WTC11 (cell line): ENCODE measurements at regions not wholly inside any gene's neighbourhood (a gene's known extent, or its start where the extent isn't known, plus 50 kb on each side); places are given as distances from the start of the nearest gene placed in this dataset.

ENCODE experiments used
- ATAC-seq: fragments of 200-7000 bp; cut with Tn5 transposase; 2 replicates; pipeline ENCODE4 v1.10.0; 2021; ENCODE audit warnings: mild to moderate bottlenecking, moderate library complexity
- CTCF ChIA-PET: fragments of 300-600 bp; sonication (Branson Sonifier 250); formaldehyde crosslinking; loops from one replicate; lab custom pipeline; 2021; ENCODE audit warnings: antibody characterized with exemption; lab: Charles Lee
- POLR2A ChIA-PET: fragments of 350-600 bp; sonication (Branson Sonifier 250); formaldehyde crosslinking; loops from one replicate; lab custom pipeline; 2021; ENCODE audit warnings: antibody characterized with exemption; lab: Charles Lee
- DNase-seq: peaks from one replicate; pipeline ENCODE4 v3.0.0; 2021; ENCODE audit warnings: low spot score
- H3K27ac Mint-ChIP-seq: 2 replicates; pipeline ENCODE4 v1.8.0; 2021; ENCODE audit warnings: mixed read lengths
- H3K27me3 Mint-ChIP-seq: 2 replicates; pipeline ENCODE4 v1.8.0; 2021; ENCODE audit warnings: low read depth, mild to moderate bottlenecking, moderate library complexity, mixed read lengths
- H3K36me3 Mint-ChIP-seq: 2 replicates; pipeline ENCODE4 v1.8.0; 2021; ENCODE audit warnings: mixed read lengths
- H3K4me1 Mint-ChIP-seq: 2 replicates; pipeline ENCODE4 v1.8.0; 2022; ENCODE audit warnings: mixed read lengths
- H3K4me3 Mint-ChIP-seq: 2 replicates; pipeline ENCODE4 v1.8.0; 2021; ENCODE audit warnings: mild to moderate bottlenecking, moderate library complexity, mixed read lengths
- H3K9me3 Mint-ChIP-seq: 2 replicates; pipeline ENCODE4 v1.8.0; 2021; ENCODE audit warnings: mixed read lengths
- AR ChIP-seq: fragments of 250-450 bp; sonication (Bioruptor Pico); IDR thresholded peaks from 2 replicates; pipeline ENCODE4 v1.9.0; 2021; ENCODE audit warnings: mild to moderate bottlenecking
- CTCF ChIP-seq: fragments of 200-600 bp; IDR thresholded peaks from 2 replicates; pipeline ENCODE4 v1.8.0; 2022; ENCODE audit warnings: antibody characterized with exemption
- FOXK1 ChIP-seq: sonication (generic); formaldehyde crosslinking; IDR thresholded peaks from 2 replicates; pipeline ENCODE4 v1.8.0; 2022; ENCODE audit warnings: mild to moderate bottlenecking, moderate library complexity, missing genetic modification reagents
- HMGA2 ChIP-seq: fragments of 250-450 bp; sonication (Bioruptor Pico); IDR thresholded peaks from 2 replicates; pipeline ENCODE4 v1.4.0; 2021; ENCODE audit warnings: mild to moderate bottlenecking, moderate library complexity
- JAZF1 ChIP-seq: fragments of 250-450 bp; sonication (Bioruptor Pico); IDR thresholded peaks from 2 replicates; pipeline ENCODE4 v1.9.0; 2021; ENCODE audit warnings: moderate library complexity, mild to moderate bottlenecking, inconsistent platforms
- MXD4 ChIP-seq: fragments of 250-450 bp; sonication (Bioruptor Pico); IDR thresholded peaks from 2 replicates; pipeline ENCODE4 v1.8.0; 2021; ENCODE audit warnings: mild to moderate bottlenecking, moderate library complexity, borderline replicate concordance
- NR2C2 ChIP-seq: sonication (generic); formaldehyde crosslinking; IDR thresholded peaks from 2 replicates; pipeline ENCODE4 v1.8.0; 2022; ENCODE audit warnings: mild to moderate bottlenecking, missing genetic modification reagents
- SOX15 ChIP-seq: fragments of 250-450 bp; sonication (Bioruptor Pico); IDR thresholded peaks from 2 replicates; pipeline ENCODE4 v1.9.0; 2021; ENCODE audit warnings: mild to moderate bottlenecking
- USF2 ChIP-seq: sonication (generic); formaldehyde crosslinking; IDR thresholded peaks from 2 replicates; pipeline ENCODE4 v1.8.1; 2023; ENCODE audit warnings: mild to moderate bottlenecking, missing genetic modification reagents, moderate library complexity
- ZMAT4 ChIP-seq: fragments of 250-450 bp; sonication (Bioruptor Pico); IDR thresholded peaks from 2 replicates; pipeline ENCODE4 v1.9.0; 2021; ENCODE audit warnings: mild to moderate bottlenecking
- ZNF416 ChIP-seq: fragments of 250-450 bp; sonication (Bioruptor Pico); IDR thresholded peaks from 2 replicates; pipeline ENCODE4 v1.9.0; 2021; ENCODE audit warnings: mild to moderate bottlenecking, inconsistent platforms
- ZNF423 ChIP-seq: fragments of 250-450 bp; sonication (Bioruptor Pico); IDR thresholded peaks from 2 replicates; pipeline ENCODE4 v2.1.2; 2022; ENCODE audit warnings: mild to moderate bottlenecking, moderate library complexity
- ZNF671 ChIP-seq: fragments of 250-450 bp; sonication (Bioruptor Pico); IDR thresholded peaks from 2 replicates; pipeline ENCODE4 v1.8.0; 2021; ENCODE audit warnings: mild to moderate bottlenecking
- ZSCAN18 ChIP-seq: fragments of 250-450 bp; sonication (Bioruptor Pico); IDR thresholded peaks from 2 replicates; pipeline ENCODE4 v2.1.2; 2022; ENCODE audit warnings: mild to moderate bottlenecking, moderate library complexity
- TF ChIP-seq, protein P1 (sequence below): sonication (generic); formaldehyde crosslinking; IDR thresholded peaks from 2 replicates; pipeline ENCODE4 v1.8.1; 2023; ENCODE audit warnings: mild to moderate bottlenecking, moderate library complexity, missing genetic modification reagents
- TF ChIP-seq, protein P2 (sequence below): sonication (generic); formaldehyde crosslinking; IDR thresholded peaks from 2 replicates; pipeline ENCODE4 v1.8.1; 2022; ENCODE audit warnings: low read depth, mild to moderate bottlenecking, moderate library complexity, missing genetic modification reagents, borderline replicate concordance
- TF ChIP-seq, protein P3 (sequence below): fragments of 250-450 bp; sonication (Bioruptor Pico); IDR thresholded peaks from 2 replicates; pipeline ENCODE4 v1.8.0; 2021; ENCODE audit warnings: mild to moderate bottlenecking
- TF ChIP-seq, protein P4 (sequence below): sonication (generic); formaldehyde crosslinking; IDR thresholded peaks from 2 replicates; pipeline ENCODE4 v1.8.1; 2023; ENCODE audit warnings: mild to moderate bottlenecking, missing genetic modification reagents

DNA sequence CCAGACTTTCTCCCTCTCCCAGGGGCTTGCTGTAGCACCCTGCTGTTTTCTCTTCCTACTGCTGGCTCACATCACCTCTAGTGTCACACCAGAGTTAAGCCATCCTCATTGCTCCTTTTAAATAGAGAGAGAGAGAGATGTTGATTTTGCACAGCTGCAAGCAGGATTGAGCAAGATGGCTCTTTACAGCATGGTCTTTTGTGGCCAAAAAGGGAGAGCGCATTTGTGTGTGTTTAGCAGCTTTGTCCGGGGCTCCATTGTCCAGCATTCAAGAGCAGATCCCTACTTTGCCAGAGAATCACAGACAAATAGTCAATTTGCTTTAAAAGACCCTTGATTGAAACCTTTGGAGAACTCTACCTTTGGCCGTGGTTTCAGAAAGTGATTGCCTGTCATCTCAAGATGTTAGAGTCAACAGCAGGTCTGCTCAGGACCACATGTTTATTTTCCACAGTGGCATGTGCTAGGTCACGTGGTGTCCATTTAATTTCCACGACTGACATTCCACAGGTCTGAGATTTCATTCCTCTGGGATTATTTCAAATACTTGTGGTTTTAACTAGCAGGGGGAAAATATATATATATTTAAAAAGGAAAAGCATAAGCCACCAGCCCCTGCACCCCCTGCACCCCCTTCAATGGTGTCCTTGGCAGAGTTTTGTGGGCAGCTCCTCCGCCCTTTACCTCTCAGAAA, 359.9 kb upstream of the SLC14A2 start:
- ChIA-PET POLR2A (no interaction called here), CTCF (interaction anchor here (1.0 kb wide), 1 partner anchor 131 kb away, joined by 3 read pairs; no protein-coding TSS in a partner anchor)
- Mint-ChIP-seq H3K36me3 (no peaks in the 10 kb centered on the region), H3K4me3 (no peak overlapping the region), H3K9me3 (peaks cover 4% of the 10 kb centered on the region; the same call in 1 of the 2 replicates), H3K27ac (no peak overlapping the region), H3K27me3 (no peaks in the 10 kb centered on the region), H3K4me1 (peaks cover 8% of the 10 kb centered on the region; the same call in 1 of the 2 replicates)
- ATAC-seq (0 out of 2 replicates have a peak, but pooled peaks have one; percentile 32), DNase-seq (no peak)
- TF ChIP-seq, protein P1, sequence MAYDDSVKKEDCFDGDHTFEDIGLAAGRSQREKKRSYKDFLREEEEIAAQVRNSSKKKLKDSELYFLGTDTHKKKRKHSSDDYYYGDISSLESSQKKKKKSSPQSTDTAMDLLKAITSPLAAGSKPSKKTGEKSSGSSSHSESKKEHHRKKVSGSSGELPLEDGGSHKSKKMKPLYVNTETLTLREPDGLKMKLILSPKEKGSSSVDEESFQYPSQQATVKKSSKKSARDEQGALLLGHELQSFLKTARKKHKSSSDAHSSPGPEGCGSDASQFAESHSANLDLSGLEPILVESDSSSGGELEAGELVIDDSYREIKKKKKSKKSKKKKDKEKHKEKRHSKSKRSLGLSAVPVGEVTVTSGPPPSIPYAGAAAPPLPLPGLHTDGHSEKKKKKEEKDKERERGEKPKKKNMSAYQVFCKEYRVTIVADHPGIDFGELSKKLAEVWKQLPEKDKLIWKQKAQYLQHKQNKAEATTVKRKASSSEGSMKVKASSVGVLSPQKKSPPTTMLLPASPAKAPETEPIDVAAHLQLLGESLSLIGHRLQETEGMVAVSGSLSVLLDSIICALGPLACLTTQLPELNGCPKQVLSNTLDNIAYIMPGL (CRISPR knock-in tag) = no peak
- TF ChIP-seq ZNF416 (no peak), MXD4 (no peak), ZSCAN18 (CRISPR knock-in tag) (no peak), USF2 (CRISPR knock-in tag) (no peak), NR2C2 (CRISPR knock-in tag) (no peak), ZNF423 (CRISPR knock-in tag) (no peak), CTCF (no peak), ZNF671 (CRISPR knock-in tag) (no peak), JAZF1 (no peak)
- TF ChIP-seq, protein P2, sequence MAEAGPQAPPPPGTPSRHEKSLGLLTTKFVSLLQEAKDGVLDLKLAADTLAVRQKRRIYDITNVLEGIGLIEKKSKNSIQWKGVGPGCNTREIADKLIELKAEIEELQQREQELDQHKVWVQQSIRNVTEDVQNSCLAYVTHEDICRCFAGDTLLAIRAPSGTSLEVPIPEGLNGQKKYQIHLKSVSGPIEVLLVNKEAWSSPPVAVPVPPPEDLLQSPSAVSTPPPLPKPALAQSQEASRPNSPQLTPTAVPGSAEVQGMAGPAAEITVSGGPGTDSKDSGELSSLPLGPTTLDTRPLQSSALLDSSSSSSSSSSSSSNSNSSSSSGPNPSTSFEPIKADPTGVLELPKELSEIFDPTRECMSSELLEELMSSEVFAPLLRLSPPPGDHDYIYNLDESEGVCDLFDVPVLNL (CRISPR knock-in tag) = no peak

DNA sequence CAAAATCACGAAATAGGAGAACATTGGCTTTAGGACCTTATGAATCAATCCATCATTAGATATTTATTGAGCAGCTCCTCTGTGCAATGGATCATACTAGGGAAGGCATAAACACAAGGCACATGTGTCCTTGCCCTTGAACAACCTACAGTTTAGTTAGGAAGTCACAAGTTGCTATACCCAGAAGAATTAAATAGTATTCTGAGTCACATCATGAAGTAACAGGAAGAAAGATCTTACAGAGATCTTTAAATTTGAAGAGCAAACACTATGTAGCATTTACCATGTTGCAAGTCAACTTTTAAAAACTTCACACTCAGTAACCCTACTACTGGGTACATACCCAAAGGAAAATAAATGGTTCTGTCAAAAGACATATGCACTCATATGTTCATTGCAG, 355.2 kb upstream of the SLC14A2 start:
- Mint-ChIP-seq H3K4me3 (no peak overlapping the region), H3K4me1 (peaks cover 2% of the 10 kb centered on the region; the same call in 1 of the 2 replicates), H3K27ac (no peak overlapping the region), H3K9me3 (peaks cover 7% of the 10 kb centered on the region; the same call in 1 of the 2 replicates), H3K27me3 (no peaks in the 10 kb centered on the region), H3K36me3 (no peaks in the 10 kb centered on the region)
- ChIA-PET POLR2A (no interaction called here), CTCF (no interaction called here)
- ATAC-seq = no peak
- DNase-seq = no peak
- TF ChIP-seq, protein P3, sequence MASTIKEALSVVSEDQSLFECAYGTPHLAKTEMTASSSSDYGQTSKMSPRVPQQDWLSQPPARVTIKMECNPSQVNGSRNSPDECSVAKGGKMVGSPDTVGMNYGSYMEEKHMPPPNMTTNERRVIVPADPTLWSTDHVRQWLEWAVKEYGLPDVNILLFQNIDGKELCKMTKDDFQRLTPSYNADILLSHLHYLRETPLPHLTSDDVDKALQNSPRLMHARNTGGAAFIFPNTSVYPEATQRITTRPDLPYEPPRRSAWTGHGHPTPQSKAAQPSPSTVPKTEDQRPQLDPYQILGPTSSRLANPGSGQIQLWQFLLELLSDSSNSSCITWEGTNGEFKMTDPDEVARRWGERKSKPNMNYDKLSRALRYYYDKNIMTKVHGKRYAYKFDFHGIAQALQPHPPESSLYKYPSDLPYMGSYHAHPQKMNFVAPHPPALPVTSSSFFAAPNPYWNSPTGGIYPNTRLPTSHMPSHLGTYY = no peak
- no peak for TF ChIP-seq SOX15 (CRISPR knock-in tag)
- no peak for TF ChIP-seq ZSCAN18 (CRISPR knock-in tag)
- TF ChIP-seq, protein P4, sequence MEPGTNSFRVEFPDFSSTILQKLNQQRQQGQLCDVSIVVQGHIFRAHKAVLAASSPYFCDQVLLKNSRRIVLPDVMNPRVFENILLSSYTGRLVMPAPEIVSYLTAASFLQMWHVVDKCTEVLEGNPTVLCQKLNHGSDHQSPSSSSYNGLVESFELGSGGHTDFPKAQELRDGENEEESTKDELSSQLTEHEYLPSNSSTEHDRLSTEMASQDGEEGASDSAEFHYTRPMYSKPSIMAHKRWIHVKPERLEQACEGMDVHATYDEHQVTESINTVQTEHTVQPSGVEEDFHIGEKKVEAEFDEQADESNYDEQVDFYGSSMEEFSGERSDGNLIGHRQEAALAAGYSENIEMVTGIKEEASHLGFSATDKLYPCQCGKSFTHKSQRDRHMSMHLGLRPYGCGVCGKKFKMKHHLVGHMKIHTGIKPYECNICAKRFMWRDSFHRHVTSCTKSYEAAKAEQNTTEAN (CRISPR knock-in tag) = no peak
- TF ChIP-seq USF2 (CRISPR knock-in tag) = no peak
- TF ChIP-seq HMGA2 = no peak
- TF ChIP-seq AR = no peak
- no peak for TF ChIP-seq FOXK1 (CRISPR knock-in tag)
- no peak for TF ChIP-seq ZMAT4 (CRISPR knock-in tag)
